NOMO-1 treated with DMSO at 0.1 percent for 48 hours (cell line): ENCODE measurements at regions not wholly inside any gene's neighbourhood (a gene's known extent, or its start where the extent isn't known, plus 50 kb on each side); places are given as distances from the start of the nearest gene placed in this dataset.
A peak's percentile ranks its signal among the peaks of the same experiment; 100 is the strongest.
"Not testable (repeated sequence)": the region's sequence is repeated elsewhere in the genome, so short reads cannot be mapped to it uniquely, and the experiment has no call there.

Experiments
- DNase-seq: peaks from one replicate; lab custom pipeline; 2025; ENCODE audit not compliant: unreplicated experiment; lab: John Stamatoyannopoulos, UW

- DNase-seq: no peak
These were observed 157.5 kb upstream of the ATF7IP start for GRCh38 chr12:14207905-14208551.

- DNase-seq: no peak
These were observed 153.5 kb upstream of the ATF7IP start for GRCh38 chr12:14211947-14212387.

GRCh38 chr12:14213542-14213941 lies 151.9 kb upstream of the ATF7IP start:
- no peak for DNase-seq

- no peak for DNase-seq
These were observed 151.0 kb upstream of the ATF7IP start for GRCh38 chr12:14214495-14214894.

- DNase-seq: not testable (repeated sequence)
These were observed 149.5 kb upstream of the ATF7IP start for GRCh38 chr12:14215949-14216348.

- no peak for DNase-seq
These were observed 148.8 kb upstream of the ATF7IP start for GRCh38 chr12:14216405-14217294.

- no peak for DNase-seq
These were observed 146.3 kb upstream of the ATF7IP start for GRCh38 chr12:14219156-14219555.

GRCh38 chr12:14219670-14220069 lies 145.8 kb upstream of the ATF7IP start:
- not testable (repeated sequence) for DNase-seq

- no peak for DNase-seq
These were observed 140.4 kb upstream of the ATF7IP start for GRCh38 chr12:14225064-14225463.

- DNase-seq: not testable (repeated sequence)
These were observed 130.3 kb upstream of the ATF7IP start for GRCh38 chr12:14235176-14235575.

GRCh38 chr12:14236641-14237040 lies 128.8 kb upstream of the ATF7IP start:
- not testable (repeated sequence) for DNase-seq

- peak; percentile 21 for DNase-seq
These were observed 127.2 kb upstream of the ATF7IP start for GRCh38 chr12:14238221-14238792.

- DNase-seq: peak; percentile 94
These were observed 126.0 kb upstream of the ATF7IP start for GRCh38 chr12:14239350-14239934.

GRCh38 chr12:14239935-14240872 lies 125.3 kb upstream of the ATF7IP start:
- peak; percentile 75 for DNase-seq

GRCh38 chr12:14240873-14241220 lies 124.6 kb upstream of the ATF7IP start:
- DNase-seq: no peak

- DNase-seq: not testable (repeated sequence)
These were observed 122.7 kb upstream of the ATF7IP start for GRCh38 chr12:14242825-14243224.

GRCh38 chr12:14243941-14244340 lies 121.5 kb upstream of the ATF7IP start:
- DNase-seq: no peak

GRCh38 chr12:14244876-14245669 lies 120.4 kb upstream of the ATF7IP start:
- DNase-seq: peak; percentile 20

- no peak for DNase-seq
These were observed 118.3 kb upstream of the ATF7IP start for GRCh38 chr12:14247166-14247565.

- DNase-seq: no peak
These were observed 116.1 kb upstream of the ATF7IP start for GRCh38 chr12:14249368-14249767.
